Activated CD4-positive, CD25-positive, alpha-beta regulatory T cell (primary cell): ENCODE measurements at regions not wholly inside any gene's neighbourhood (a gene's known extent, or its start where the extent isn't known, plus 50 kb on each side); places are given as distances from the start of the nearest gene placed in this dataset.

Experiments
- DNase-seq, 4 experiments: peaks; one replicate each; lab custom pipeline; 2025; lab: John Stamatoyannopoulos, UW

DNA sequence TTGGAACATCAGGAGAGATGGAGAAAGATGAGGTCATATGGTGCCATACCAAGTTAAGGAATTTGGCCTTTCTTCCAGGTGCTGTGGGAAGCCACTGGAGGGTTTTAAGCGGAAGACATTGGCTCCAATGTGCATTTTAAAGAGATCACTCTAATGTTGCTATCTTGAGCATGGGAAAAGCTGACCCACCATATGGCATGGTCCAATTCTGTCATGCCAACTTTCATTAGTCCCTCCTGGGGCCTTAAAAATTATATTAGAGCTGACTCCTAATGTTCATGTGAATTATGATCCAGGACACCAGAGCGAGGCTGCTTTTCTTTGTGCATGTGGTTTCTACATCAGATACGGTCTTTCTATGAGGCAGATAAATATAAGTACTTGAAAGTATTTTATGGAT is 335.0 kb upstream of the TSHZ2 start:
- DNase-seq: no peak

GRCh38 chr20:52631469-52631868 is 340.7 kb upstream of the TSHZ2 start:
- DNase-seq: no peak

DNA sequence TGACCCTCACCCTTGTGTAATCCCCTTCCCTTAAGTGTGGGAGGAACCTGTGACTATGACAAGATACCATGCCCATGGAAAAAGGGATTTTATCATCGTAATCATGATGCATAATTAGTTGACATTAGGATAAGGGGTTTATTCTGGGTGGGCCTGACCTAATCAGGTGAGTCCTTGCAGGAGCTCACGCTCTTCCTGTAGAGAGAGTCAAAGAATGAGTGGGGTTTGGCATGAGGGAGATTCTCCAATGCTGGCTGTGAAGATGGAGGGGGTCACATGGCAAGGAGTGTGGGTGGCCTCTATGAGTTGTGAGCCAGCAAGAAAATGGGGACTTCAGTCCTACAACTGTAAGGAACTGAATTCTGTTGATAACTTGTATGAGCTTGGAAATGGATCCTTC is 342.0 kb upstream of the TSHZ2 start:
- no peak for DNase-seq

DNA sequence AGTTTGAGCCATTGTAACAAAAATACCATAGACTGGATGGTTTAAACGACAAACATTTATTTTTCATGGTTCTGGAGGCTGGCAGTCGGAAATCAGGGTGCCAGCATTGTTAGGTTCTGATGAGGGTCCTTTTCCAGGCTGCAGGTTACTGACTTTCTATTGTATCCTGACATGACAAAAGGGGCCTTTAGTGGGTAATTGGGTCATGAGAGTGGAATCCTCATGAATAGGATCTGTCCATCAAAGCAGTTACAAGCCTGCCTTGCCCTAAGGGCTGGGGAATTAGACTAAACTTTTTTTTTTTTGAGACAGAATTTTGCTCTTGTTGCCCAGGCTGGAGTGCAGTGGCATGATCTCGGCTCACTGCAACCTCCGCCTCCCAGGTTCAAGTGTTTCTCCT is 347.9 kb upstream of the TSHZ2 start:
- DNase-seq: no peak

DNA sequence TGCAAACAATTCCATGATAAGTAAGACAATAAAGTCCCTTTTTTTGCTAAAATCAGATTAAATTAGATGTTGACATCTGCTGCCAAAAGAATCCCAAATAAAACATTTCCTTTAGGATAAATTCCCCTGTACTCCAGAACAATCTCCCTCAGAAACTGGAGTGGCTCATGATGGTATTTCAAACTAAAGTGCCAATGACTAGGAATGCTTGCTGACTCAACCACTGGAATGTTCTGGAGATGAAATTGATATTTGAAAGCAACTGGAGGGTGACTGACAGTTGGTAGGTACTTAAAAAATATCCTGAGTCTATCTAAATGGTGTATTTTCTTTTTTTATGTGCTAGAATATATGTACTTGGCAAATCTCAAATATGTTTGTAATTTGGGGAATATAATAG is 350.1 kb upstream of the TSHZ2 start:
- no peak for DNase-seq

- DNase-seq: no peak
These were observed 350.8 kb upstream of the TSHZ2 start for GRCh38 chr20:52621401-52621800.

- DNase-seq: no peak
These were observed 352.5 kb upstream of the TSHZ2 start for GRCh38 chr20:52619671-52620070.

DNA sequence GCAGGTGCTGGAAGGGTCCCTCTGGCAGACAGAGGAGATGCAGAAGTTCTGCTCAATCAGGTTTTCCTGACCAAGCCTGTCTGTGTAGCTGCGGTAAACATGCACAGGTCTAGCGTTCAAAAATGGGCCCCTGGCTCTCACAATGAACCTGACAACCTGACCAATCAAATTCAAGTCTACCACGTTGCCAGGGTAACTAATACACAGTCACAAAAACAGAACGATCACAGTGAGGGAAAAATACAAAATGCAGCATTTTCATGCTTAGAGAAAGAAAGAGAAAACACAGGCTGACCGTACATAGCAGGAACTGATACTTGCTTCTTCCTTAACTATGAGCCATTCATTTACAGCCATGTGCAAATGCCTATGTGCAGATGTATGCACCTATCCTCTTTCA is 353.1 kb upstream of the TSHZ2 start:
- no peak for DNase-seq

DNA sequence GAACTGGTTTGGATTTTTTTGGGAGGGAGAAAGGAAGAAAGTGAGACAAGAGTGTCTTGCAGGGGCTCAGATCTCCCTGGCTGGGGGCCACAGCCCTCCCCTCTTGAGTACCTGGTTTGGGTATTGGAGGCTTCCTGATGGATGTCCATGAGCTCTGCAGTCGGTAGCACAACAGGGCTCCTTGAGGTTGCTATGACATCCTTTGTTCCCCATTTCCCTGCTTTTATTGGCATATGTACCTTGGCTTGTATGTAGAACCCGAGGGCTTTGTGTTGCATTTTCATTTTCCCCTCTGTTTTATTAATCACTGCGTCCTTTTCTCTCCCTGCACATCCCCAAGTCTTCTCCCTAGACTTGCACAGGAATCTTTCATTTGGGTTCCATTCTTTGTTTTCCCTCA is 355.5 kb upstream of the TSHZ2 start:
- DNase-seq: no peak

- no peak for DNase-seq
These were observed 357.9 kb upstream of the TSHZ2 start for GRCh38 chr20:52614051-52614863.

- no peak for DNase-seq
These were observed 360.0 kb upstream of the TSHZ2 start for GRCh38 chr20:52612046-52612632.

DNA sequence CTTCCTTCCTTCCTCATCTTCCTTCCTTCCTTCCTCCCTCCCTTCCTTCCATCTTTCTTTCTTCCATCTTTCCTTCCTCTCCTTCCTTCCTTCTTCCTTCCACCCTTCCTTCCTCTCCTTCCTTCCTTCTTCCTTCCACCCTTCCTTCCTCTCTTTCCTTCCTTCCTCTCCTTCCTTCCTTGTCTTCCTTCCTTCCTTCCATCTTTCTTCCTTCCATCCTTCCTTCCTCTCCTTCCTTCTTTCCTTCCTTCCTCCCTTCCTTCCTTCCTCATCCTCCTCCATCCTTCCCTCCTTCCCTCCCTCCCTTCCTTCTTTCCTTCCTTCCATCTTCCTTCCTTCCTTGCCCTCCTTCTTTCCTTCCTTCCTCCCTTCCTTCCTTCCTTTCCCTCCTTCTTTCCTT is 361.4 kb upstream of the TSHZ2 start:
- no peak for DNase-seq

DNA sequence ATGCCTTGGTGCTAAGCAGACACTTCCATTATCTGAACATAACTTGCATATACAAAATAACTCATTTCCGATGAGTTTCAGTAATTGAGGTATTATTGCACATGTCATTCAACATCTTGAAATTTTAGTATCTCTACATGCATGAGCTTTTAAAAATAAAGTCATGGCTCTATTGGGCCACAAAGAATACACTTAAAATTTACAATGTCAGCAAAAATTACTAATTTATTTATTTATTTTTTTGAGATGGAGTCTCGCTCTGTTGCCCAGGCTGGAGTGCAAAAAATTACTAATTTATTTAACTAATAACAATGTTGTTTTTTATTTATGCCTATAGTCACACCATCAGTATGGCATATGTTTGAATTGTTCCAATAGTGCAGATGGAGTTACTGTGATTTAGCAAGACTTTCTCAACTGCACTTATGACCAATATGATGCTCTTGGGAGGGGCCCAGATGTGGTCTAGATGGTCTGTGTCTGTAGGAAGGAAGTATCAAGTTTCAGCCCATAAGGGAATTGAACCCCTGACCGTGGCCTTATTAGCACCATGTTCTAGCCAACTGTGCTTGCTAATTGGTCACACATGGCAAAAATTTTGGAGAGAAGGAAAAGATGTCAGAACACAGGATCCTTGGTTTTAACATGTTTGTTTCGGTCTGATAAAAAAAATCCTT is 370.7 kb upstream of the TSHZ2 start:
- no peak for DNase-seq

GRCh38 chr20:52596256-52596655 is 375.9 kb upstream of the TSHZ2 start:
- no peak for DNase-seq

DNA sequence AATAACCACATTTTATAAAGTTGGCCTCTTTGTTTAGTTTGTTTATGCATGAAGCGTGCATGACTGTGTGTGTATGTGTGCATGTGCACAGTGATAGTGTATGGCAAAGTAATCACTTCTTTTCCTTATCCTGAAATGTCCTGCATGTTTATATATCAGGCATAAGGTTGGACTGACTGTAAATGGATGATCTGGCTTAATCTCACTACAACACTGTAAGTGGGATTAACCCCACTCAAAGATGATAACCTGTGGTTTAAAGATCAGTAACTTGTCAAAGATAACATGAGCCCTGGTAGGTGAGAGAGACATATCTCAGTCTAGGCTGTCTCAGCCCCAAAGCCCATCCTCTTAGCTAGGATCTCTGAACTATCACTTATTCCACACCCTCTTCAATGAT is 376.6 kb upstream of the TSHZ2 start:
- DNase-seq: no peak

- no peak for DNase-seq
These were observed 378.5 kb upstream of the TSHZ2 start for GRCh38 chr20:52593654-52594053.

DNA sequence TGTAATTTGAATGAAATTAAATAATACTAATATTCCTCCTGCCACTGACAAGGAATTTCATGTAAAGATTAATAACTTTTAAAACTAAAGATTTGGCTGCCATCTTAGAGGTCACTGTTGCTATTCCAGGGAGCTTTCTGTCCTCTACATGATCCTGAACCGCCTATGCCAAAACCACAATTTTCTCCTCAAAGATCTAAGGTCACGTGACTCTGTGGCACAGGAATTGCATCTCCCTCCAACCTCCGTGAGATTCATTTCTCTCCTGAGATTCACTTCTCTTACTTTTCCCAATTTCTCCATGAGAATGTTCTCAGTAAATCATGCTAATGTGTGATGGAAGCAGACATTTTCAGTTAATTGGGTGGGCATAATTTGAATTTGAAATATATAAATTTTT is 379.6 kb upstream of the TSHZ2 start:
- DNase-seq: no peak

DNA sequence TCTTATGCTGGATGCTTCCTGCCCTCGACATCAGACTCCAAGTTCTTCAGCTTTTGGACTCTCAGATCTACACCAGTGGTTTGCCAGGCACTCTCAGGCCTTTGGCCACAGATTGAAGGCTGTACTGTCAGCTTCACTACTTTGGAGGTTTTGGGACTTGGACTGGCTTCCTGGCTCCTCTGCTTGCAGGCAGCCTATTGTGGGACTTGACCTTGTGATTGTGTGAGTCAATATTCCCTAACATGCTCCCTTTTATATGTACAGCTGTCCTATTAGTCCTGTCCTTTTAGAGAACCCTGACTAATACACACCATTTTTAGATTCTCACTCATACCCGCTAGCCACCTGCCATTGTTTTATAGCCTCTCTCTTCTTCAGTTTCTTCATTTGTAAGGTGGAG is 382.1 kb upstream of the TSHZ2 start:
- DNase-seq: no peak

DNA sequence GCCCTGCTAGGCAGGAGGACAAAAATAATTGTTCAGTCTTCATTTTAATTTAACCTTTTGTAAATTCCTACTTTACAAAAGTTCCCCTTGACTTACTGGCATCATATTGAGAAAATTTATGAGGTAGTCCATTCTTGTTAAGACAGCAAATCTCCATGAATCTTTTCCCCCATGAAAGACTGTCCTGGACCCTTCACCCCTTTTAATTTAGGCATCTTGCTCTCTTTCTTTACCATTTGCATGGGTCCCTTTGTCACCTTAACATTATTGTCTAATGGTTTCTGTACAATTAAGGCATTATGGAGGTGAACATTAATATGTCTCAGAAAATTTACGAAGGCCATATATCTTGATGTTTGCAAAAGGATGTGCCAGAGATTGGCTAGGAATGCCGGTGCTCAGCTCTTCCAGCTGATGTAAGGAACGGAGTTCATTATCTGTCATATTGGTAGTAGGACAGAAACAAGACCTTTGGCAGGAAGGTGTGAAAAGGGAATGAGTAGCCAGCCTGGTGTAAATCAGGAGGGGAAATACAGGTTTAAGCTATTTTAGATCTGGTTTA is 382.8 kb upstream of the TSHZ2 start:
- no peak for DNase-seq

DNA sequence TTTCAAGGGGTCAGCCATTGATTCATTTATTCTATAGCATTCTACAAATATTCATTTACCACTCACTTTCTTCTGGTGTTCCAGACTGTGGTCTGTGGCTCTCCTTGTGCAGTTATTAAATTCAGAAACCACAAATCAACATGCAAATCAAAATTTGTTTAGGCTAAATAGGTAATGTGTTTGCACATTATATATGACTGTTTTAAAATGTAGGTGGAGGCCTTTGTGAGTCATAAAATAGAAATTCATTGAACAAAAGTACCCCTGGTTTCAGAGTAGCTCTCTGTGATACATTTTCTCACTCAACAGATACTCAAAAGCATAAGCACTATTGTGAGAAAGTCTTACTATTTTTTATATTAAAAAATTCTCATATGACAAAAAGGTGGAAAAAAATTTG is 385.5 kb upstream of the TSHZ2 start:
- no peak for DNase-seq

- no peak for DNase-seq
These were observed 386.8 kb upstream of the TSHZ2 start for GRCh38 chr20:52585333-52585732.

- no peak for DNase-seq
These were observed 387.0 kb upstream of the ZFP64 start for GRCh38 chr20:52578559-52578958.

GRCh38 chr20:52577696-52578095 is 386.1 kb upstream of the ZFP64 start:
- no peak for DNase-seq
